ENCODE measurements at regions not wholly inside any gene's neighbourhood (a gene's known extent, or its start where the extent isn't known, plus 50 kb on each side); places are given as distances from the start of the nearest gene placed in this dataset.

- no peaks in the 10 kb centered on the region for H3K4me1 ChIP-seq
- FAIRE-seq = no peak
- CTCF ChIA-PET = no interaction called here
These were observed 291.1 kb upstream of the CDH7 start for GRCh38 chr18:65459741-65460140.

More at GRCh38 chr18:65459741-65460140, 291.1 kb upstream of the CDH7 start:
- Histone ChIP-seq H3K9me3 (no peaks in the 10 kb centered on the region), H3K4me2 (no peak overlapping the region), H3K4me3 (no peak overlapping the region), H3K27ac (no peak overlapping the region)
- WGBS (ENCODE audit: missing lambda C conversion rate) = 9% methylated on average over 3 of the region's 3 CpGs
- ATAC-seq (no peak), DNase-seq (ENCODE audit: low read depth in 1 of 2, low spot score in 1 of 2) (no peak)
- POLR2A ChIA-PET = no interaction called here
- TF ChIP-seq CTCF (IDR thresholded peaks at IDR 0.05) = no peak
- no peak for TF ChIP-seq MAX (IDR thresholded peaks at IDR 0.05)
- no peak for TF ChIP-seq REST (IDR thresholded peaks at IDR 0.05)
- TF ChIP-seq MAFK (IDR thresholded peaks at IDR 0.05; ENCODE audit: partially characterized antibody) = no peak
- no peak for TF ChIP-seq FOSB (CRISPR knock-in tag; IDR thresholded peaks at IDR 0.05)
- TF ChIP-seq CBX2 (IDR thresholded peaks at IDR 0.05; ENCODE audit: borderline replicate concordance, low read depth) = no peak
- no peak for TF ChIP-seq RCOR1 (IDR thresholded peaks at IDR 0.05; ENCODE audit: low read depth, low read length)
- TF ChIP-seq ZFP36 (IDR thresholded peaks at IDR 0.05; ENCODE audit: borderline replicate concordance, partially characterized antibody) = no peak
- TF ChIP-seq RNF2 (IDR thresholded peaks at IDR 0.05; ENCODE audit: borderline replicate concordance, low read depth) = no peak
- no peak for TF ChIP-seq PHF8 (IDR thresholded peaks at IDR 0.05; ENCODE audit: borderline replicate concordance, low read depth)
- no peak for TF ChIP-seq ATOH8 (CRISPR knock-in tag; IDR thresholded peaks at IDR 0.05; ENCODE audit: low read depth)
- TF ChIP-seq NR3C1 (IDR thresholded peaks at IDR 0.05) = no peak
- no peak for TF ChIP-seq E2F6 (IDR thresholded peaks at IDR 0.05; ENCODE audit: borderline replicate concordance, low read depth)
- no peak for TF ChIP-seq HOXB13 (CRISPR knock-in tag; IDR thresholded peaks at IDR 0.05; ENCODE audit: low read depth)
- TF ChIP-seq USF2 (IDR thresholded peaks at IDR 0.05) = no peak
